ENCODE measurements at regions not wholly inside any gene's neighbourhood (a gene's known extent, or its start where the extent isn't known, plus 50 kb on each side); places are given as distances from the start of the nearest gene placed in this dataset.

DNA sequence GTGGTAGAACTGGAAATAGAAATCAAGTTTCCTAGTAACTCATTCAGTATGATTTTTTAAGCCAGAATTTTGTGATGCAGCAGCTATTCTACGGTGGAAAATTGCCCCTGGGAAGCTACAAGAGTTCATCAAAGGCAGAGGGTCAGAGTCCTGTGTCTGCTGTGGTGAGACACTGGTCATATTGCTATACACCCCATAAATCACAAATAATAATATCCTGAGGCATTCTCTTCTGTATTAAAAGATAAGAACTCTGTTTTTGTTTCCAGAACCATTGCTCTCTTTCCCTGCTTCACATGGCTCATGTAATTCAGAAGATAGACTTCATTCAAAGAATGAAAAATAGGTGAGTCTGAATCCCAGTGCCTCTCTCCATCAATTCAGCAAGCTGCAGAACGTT is 188.8 kb upstream of the NOCT start:
- TF ChIP-seq, protein P1, sequence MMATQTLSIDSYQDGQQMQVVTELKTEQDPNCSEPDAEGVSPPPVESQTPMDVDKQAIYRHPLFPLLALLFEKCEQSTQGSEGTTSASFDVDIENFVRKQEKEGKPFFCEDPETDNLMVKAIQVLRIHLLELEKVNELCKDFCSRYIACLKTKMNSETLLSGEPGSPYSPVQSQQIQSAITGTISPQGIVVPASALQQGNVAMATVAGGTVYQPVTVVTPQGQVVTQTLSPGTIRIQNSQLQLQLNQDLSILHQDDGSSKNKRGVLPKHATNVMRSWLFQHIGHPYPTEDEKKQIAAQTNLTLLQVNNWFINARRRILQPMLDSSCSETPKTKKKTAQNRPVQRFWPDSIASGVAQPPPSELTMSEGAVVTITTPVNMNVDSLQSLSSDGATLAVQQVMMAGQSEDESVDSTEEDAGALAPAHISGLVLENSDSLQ (IDR thresholded peaks at IDR 0.05), result 0 out of 2 replicates have a peak, but pooled peaks have one; percentile 2
- TF ChIP-seq ELF4 (IDR thresholded peaks at IDR 0.05), result no peak
- ChIA-PET CTCF (no interaction called here), POLR2A (no interaction called here)
- DNase-seq (ENCODE audit: extremely low spot score), result no peak

DNA sequence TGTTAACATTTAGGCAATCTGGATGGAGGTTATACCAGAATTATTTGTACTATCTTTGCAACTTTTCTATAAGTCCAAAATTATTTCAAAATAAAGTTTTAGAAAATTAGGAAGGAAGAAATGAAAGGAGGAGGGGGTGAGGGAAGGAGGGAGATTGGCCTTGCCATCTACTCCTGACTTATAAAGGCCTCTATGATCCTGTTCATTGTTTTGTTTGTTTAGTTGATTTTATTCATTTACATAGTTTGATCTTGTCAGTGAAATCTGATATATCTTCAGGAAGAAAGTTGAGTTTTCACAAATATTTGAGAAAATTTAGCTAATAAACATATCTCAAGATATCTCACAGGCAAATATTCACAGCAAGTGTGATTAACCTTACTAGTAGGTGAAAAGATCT is 189.3 kb upstream of the NOCT start:
- DNase-seq (ENCODE audit: extremely low spot score), result no peak
- POLR2A ChIA-PET, result no interaction called here
- no peak for TF ChIP-seq NFRKB (IDR thresholded peaks at IDR 0.05)
- no peak for TF ChIP-seq SUZ12 (IDR thresholded peaks at IDR 0.05)
- no peak for TF ChIP-seq HDGF (IDR thresholded peaks at IDR 0.05; ENCODE audit: borderline replicate concordance)
- TF ChIP-seq LEF1 (IDR thresholded peaks at IDR 0.05; ENCODE audit: borderline replicate concordance), result no peak
- TF ChIP-seq ELF4 (IDR thresholded peaks at IDR 0.05), result no peak
- TF ChIP-seq CTBP1 (IDR thresholded peaks at IDR 0.05; ENCODE audit: borderline replicate concordance), result no peak
- TF ChIP-seq SP1 (IDR thresholded peaks at IDR 0.05), result no peak
- no peak for TF ChIP-seq ZNF384 (IDR thresholded peaks at IDR 0.05)
- TF ChIP-seq FOXM1 (IDR thresholded peaks at IDR 0.05; ENCODE audit: borderline replicate concordance), result no peak
- no peak for TF ChIP-seq FOXA1 (IDR thresholded peaks at IDR 0.05)
- no peak for TF ChIP-seq L3MBTL2 (conservative IDR thresholded peaks at IDR 0.05)
- TF ChIP-seq, protein P1 (IDR thresholded peaks at IDR 0.05), result no peak
- TF ChIP-seq BHLHE40 (IDR thresholded peaks at IDR 0.05; ENCODE audit: borderline replicate concordance), result no peak
- CTCF ChIA-PET, result interaction anchor here (1.0 to 1.2 kb wide), 2 partner anchors 8 to 19 kb away, joined by 3 to 4 read pairs; no protein-coding TSS in a partner anchor

DNA sequence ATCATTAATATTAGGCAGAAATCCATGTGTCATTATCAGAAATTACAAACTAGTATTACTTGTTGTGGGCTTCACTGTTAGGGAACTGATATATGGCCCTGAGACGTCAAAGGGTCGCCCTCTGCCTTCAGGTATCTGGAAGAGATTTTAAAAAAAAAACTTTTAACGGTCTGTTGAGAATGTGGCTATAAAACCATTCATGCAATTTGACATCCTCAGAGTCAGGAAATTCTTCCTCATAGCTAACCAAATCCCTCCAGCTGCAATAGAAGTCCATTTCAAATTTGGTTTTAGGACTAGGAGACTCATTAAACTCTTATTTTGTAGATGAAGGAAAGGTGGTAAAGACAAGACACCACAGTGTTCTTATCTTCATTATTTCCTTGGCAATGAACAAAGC is 194.2 kb upstream of the NOCT start:
- TF ChIP-seq, protein P1 (IDR thresholded peaks at IDR 0.05), result no peak
- TF ChIP-seq FOXA1 (IDR thresholded peaks at IDR 0.05) (no peak), FOXM1 (IDR thresholded peaks at IDR 0.05; ENCODE audit: borderline replicate concordance) (no peak), SUZ12 (IDR thresholded peaks at IDR 0.05) (no peak), LEF1 (IDR thresholded peaks at IDR 0.05; ENCODE audit: borderline replicate concordance) (no peak), BHLHE40 (IDR thresholded peaks at IDR 0.05; ENCODE audit: borderline replicate concordance) (no peak), SP1 (IDR thresholded peaks at IDR 0.05) (no peak), NFRKB (IDR thresholded peaks at IDR 0.05) (no peak), HDGF (IDR thresholded peaks at IDR 0.05; ENCODE audit: borderline replicate concordance) (no peak), ZNF384 (IDR thresholded peaks at IDR 0.05) (no peak), ARNT (IDR thresholded peaks at IDR 0.05) (no peak), CTBP1 (IDR thresholded peaks at IDR 0.05; ENCODE audit: borderline replicate concordance) (no peak), FOXK2 (IDR thresholded peaks at IDR 0.05) (no peak), L3MBTL2 (conservative IDR thresholded peaks at IDR 0.05) (no peak), ELF4 (IDR thresholded peaks at IDR 0.05) (no peak), TARDBP (IDR thresholded peaks at IDR 0.05) (no peak)
- CTCF ChIA-PET, result no interaction called here
- POLR2A ChIA-PET, result no interaction called here
- DNase-seq (ENCODE audit: extremely low spot score), result no peak

DNA sequence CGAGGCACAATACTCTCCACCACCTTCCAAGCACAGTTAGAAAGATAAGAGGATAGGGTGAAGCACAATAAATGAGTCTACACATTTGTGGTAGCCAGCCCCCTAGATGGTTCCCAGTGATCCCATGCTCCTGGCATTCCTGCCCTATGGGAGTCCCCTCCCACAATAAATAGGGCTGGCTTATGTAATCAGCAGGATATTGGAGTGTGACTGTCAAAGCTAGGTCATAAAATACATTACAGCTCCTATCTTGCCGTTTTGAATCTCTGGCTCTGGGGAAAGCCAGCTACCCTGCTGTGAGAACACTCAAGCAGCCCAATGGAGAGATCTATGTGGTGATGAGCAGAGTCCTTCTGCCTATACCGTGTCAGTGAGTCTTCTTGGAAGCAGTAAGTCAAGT is 198.7 kb upstream of the NOCT start:
- no peak for TF ChIP-seq FOXA1 (IDR thresholded peaks at IDR 0.05)
- TF ChIP-seq ZNF384 (IDR thresholded peaks at IDR 0.05), result no peak
- no peak for TF ChIP-seq FOXM1 (IDR thresholded peaks at IDR 0.05; ENCODE audit: borderline replicate concordance)
- TF ChIP-seq SP1 (IDR thresholded peaks at IDR 0.05), result no peak
- peak; percentile 86 for TF ChIP-seq CTBP1 (IDR thresholded peaks at IDR 0.05; ENCODE audit: borderline replicate concordance)
- TF ChIP-seq ELF4 (IDR thresholded peaks at IDR 0.05), result no peak
- no peak for TF ChIP-seq L3MBTL2 (conservative IDR thresholded peaks at IDR 0.05)
- no peak for TF ChIP-seq LEF1 (IDR thresholded peaks at IDR 0.05; ENCODE audit: borderline replicate concordance)
- TF ChIP-seq FOXK2 (IDR thresholded peaks at IDR 0.05), result no peak
- TF ChIP-seq, protein P1 (IDR thresholded peaks at IDR 0.05), result peak; percentile 85
- no peak for TF ChIP-seq HDGF (IDR thresholded peaks at IDR 0.05; ENCODE audit: borderline replicate concordance)
- TF ChIP-seq SUZ12 (IDR thresholded peaks at IDR 0.05), result no peak
- no peak for TF ChIP-seq NFRKB (IDR thresholded peaks at IDR 0.05)
- TF ChIP-seq TARDBP (IDR thresholded peaks at IDR 0.05), result no peak
- TF ChIP-seq BHLHE40 (IDR thresholded peaks at IDR 0.05; ENCODE audit: borderline replicate concordance), result no peak
- TF ChIP-seq ARNT (IDR thresholded peaks at IDR 0.05), result no peak
- POLR2A ChIA-PET, result interaction anchor here (0.7 kb wide), 1 partner anchor 314 kb away, joined by 3 read pairs; no protein-coding TSS in a partner anchor
- peak; percentile 68 for DNase-seq (ENCODE audit: extremely low spot score)
- CTCF ChIA-PET, result interaction anchor here (1.0 to 1.9 kb wide), 2 partner anchors 54 to 122 kb away, joined by 7 to 8 read pairs; no protein-coding TSS in a partner anchor

DNA sequence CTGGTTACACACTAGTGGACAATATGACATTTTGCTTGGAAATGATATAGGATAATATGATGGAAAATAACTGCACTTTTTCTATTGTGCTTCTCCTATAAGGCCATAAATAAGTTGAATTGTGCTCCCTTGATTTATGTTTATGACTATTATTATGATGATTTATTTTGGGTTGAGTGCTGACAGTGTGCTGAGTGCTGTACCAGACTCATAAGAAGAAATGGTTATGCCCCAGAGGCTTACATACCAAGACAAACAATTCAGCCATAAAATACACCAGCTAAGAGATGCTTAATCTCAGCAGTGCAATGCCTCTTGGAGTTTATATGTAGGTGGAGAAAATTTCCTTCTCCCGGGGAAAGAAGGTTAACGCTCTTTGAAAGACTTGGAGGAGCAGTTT is 199.8 kb upstream of the NOCT start:
- ChIA-PET POLR2A (no interaction called here), CTCF (interaction anchor here (1.0 to 1.9 kb wide), 3 partner anchors 55 to 127 kb away, joined by 3 to 8 read pairs (median 7); no protein-coding TSS in a partner anchor)
- DNase-seq (ENCODE audit: extremely low spot score), result peak; percentile 50
- TF ChIP-seq, protein P1 (IDR thresholded peaks at IDR 0.05), result peak; percentile 97
- TF ChIP-seq FOXK2 (IDR thresholded peaks at IDR 0.05) (no peak), ELF4 (IDR thresholded peaks at IDR 0.05) (no peak), TARDBP (IDR thresholded peaks at IDR 0.05) (no peak), SP1 (IDR thresholded peaks at IDR 0.05) (no peak), L3MBTL2 (conservative IDR thresholded peaks at IDR 0.05) (no peak), SUZ12 (IDR thresholded peaks at IDR 0.05) (no peak), NFRKB (IDR thresholded peaks at IDR 0.05) (no peak), ZNF384 (IDR thresholded peaks at IDR 0.05) (peak; percentile 28; the same call in 1 of the 2 replicates), CTBP1 (IDR thresholded peaks at IDR 0.05; ENCODE audit: borderline replicate concordance) (peak; percentile 97), FOXA1 (IDR thresholded peaks at IDR 0.05) (no peak), LEF1 (IDR thresholded peaks at IDR 0.05; ENCODE audit: borderline replicate concordance) (peak; percentile 89), ARNT (IDR thresholded peaks at IDR 0.05) (peak; percentile 62; the same call in 1 of the 2 replicates), FOXM1 (IDR thresholded peaks at IDR 0.05; ENCODE audit: borderline replicate concordance) (peak; percentile 8; the same call in 1 of the 2 replicates), HDGF (IDR thresholded peaks at IDR 0.05; ENCODE audit: borderline replicate concordance) (no peak)

Measured in HEK293T (cell line).